ENCODE measurements at regions not wholly inside any gene's neighbourhood (a gene's known extent, or its start where the extent isn't known, plus 50 kb on each side); places are given as distances from the start of the nearest gene placed in this dataset.
"Not testable (repeated sequence)": the region's sequence is repeated elsewhere in the genome, so short reads cannot be mapped to it uniquely, and the experiment has no call there.

GRCh38 chr6:77334093-77334492 is 129.2 kb downstream of the HTR1B start:
- no peak for DNase-seq (ENCODE audit: low read depth, low spot score)
- in situ Hi-C loops (cut with HindIII; ENCODE audit: low pct_unique_long_range_greater_than_20kb, low sequenced_read_pairs) = no loop called here

- DNase-seq (ENCODE audit: low read depth, low spot score) = no peak
- in situ Hi-C loops (cut with HindIII; ENCODE audit: low pct_unique_long_range_greater_than_20kb, low sequenced_read_pairs) = no loop called here
Measured at GRCh38 chr6:77332915-77333623, 130.2 kb downstream of the HTR1B start.

GRCh38 chr6:77326711-77327110 is 136.6 kb downstream of the HTR1B start:
- in situ Hi-C loops (cut with HindIII; ENCODE audit: low pct_unique_long_range_greater_than_20kb, low sequenced_read_pairs) = no loop called here

GRCh38 chr6:77326029-77326428 is 137.3 kb downstream of the HTR1B start:
- DNase-seq (ENCODE audit: low read depth, low spot score) = no peak
- in situ Hi-C loops (cut with HindIII; ENCODE audit: low pct_unique_long_range_greater_than_20kb, low sequenced_read_pairs) = no loop called here

More at GRCh38 chr6:77326711-77327110, 136.6 kb downstream of the HTR1B start:
- DNase-seq (ENCODE audit: low read depth, low spot score) = no peak

GRCh38 chr6:77324866-77325265 is 138.4 kb downstream of the HTR1B start:
- in situ Hi-C loops (cut with HindIII; ENCODE audit: low pct_unique_long_range_greater_than_20kb, low sequenced_read_pairs) = no loop called here
- no peak for DNase-seq (ENCODE audit: low read depth, low spot score)

GRCh38 chr6:77322604-77323003 is 140.7 kb downstream of the HTR1B start:
- DNase-seq (ENCODE audit: low read depth, low spot score) = no peak
- in situ Hi-C loops (cut with HindIII; ENCODE audit: low pct_unique_long_range_greater_than_20kb, low sequenced_read_pairs) = no loop called here

- in situ Hi-C loops (cut with HindIII; ENCODE audit: low pct_unique_long_range_greater_than_20kb, low sequenced_read_pairs) = no loop called here
- no peak for DNase-seq (ENCODE audit: low read depth, low spot score)
Measured at GRCh38 chr6:77318256-77318655, 145.0 kb downstream of the HTR1B start.

- in situ Hi-C loops (cut with HindIII; ENCODE audit: low pct_unique_long_range_greater_than_20kb, low sequenced_read_pairs) = no loop called here
- DNase-seq (ENCODE audit: low read depth, low spot score) = no peak
Measured at GRCh38 chr6:77313595-77313994, 149.7 kb downstream of the HTR1B start.

- no peak for DNase-seq (ENCODE audit: low read depth, low spot score)
- in situ Hi-C loops (cut with HindIII; ENCODE audit: low pct_unique_long_range_greater_than_20kb, low sequenced_read_pairs) = no loop called here
Measured at GRCh38 chr6:77299931-77300330, 163.4 kb downstream of the HTR1B start.

- in situ Hi-C loops (cut with HindIII; ENCODE audit: low pct_unique_long_range_greater_than_20kb, low sequenced_read_pairs) = no loop called here
- DNase-seq (ENCODE audit: low read depth, low spot score) = no peak
Measured at GRCh38 chr6:77298283-77298682, 165.0 kb downstream of the HTR1B start.

- in situ Hi-C loops (cut with HindIII; ENCODE audit: low pct_unique_long_range_greater_than_20kb, low sequenced_read_pairs) = no loop called here
Measured at GRCh38 chr6:77292564-77293546, 170.4 kb downstream of the HTR1B start.

GRCh38 chr6:77290798-77291197 is 172.5 kb downstream of the HTR1B start:
- in situ Hi-C loops (cut with HindIII; ENCODE audit: low pct_unique_long_range_greater_than_20kb, low sequenced_read_pairs) = no loop called here
- DNase-seq (ENCODE audit: low read depth, low spot score) = no peak

More at GRCh38 chr6:77292564-77293546, 170.4 kb downstream of the HTR1B start:
- DNase-seq (ENCODE audit: low read depth, low spot score) = peak; percentile 58

GRCh38 chr6:77286541-77286940 is 176.8 kb downstream of the HTR1B start:
- DNase-seq (ENCODE audit: low read depth, low spot score) = no peak
- in situ Hi-C loops (cut with HindIII; ENCODE audit: low pct_unique_long_range_greater_than_20kb, low sequenced_read_pairs) = no loop called here

GRCh38 chr6:77273929-77274328 is 189.4 kb downstream of the HTR1B start:
- no peak for DNase-seq (ENCODE audit: low read depth, low spot score)
- in situ Hi-C loops (cut with HindIII; ENCODE audit: low pct_unique_long_range_greater_than_20kb, low sequenced_read_pairs) = no loop called here

- in situ Hi-C loops (cut with HindIII; ENCODE audit: low pct_unique_long_range_greater_than_20kb, low sequenced_read_pairs) = no loop called here
- no peak for DNase-seq (ENCODE audit: low read depth, low spot score)
Measured at GRCh38 chr6:77264970-77265369, 198.3 kb downstream of the HTR1B start.

GRCh38 chr6:77263003-77263402 is 200.3 kb downstream of the HTR1B start:
- in situ Hi-C loops (cut with HindIII; ENCODE audit: low pct_unique_long_range_greater_than_20kb, low sequenced_read_pairs) = no loop called here
- no peak for DNase-seq (ENCODE audit: low read depth, low spot score)

GRCh38 chr6:77251801-77252200 is 211.5 kb downstream of the HTR1B start:
- in situ Hi-C loops (cut with HindIII; ENCODE audit: low pct_unique_long_range_greater_than_20kb, low sequenced_read_pairs); DNase-seq (ENCODE audit: low read depth, low spot score): not testable (repeated sequence)

- in situ Hi-C loops (cut with HindIII; ENCODE audit: low pct_unique_long_range_greater_than_20kb, low sequenced_read_pairs) = no loop called here
Measured at GRCh38 chr6:77249560-77249959, 213.7 kb downstream of the HTR1B start.

GRCh38 chr6:77245026-77245425 is 218.3 kb downstream of the HTR1B start:
- DNase-seq (ENCODE audit: low read depth, low spot score) = no peak
- in situ Hi-C loops (cut with HindIII; ENCODE audit: low pct_unique_long_range_greater_than_20kb, low sequenced_read_pairs) = no loop called here

More at GRCh38 chr6:77249560-77249959, 213.7 kb downstream of the HTR1B start:
- no peak for DNase-seq (ENCODE audit: low read depth, low spot score)

All from SK-MEL-5 (cell line).